Spleen (tissue), 7 donors: ENCODE measurements at regions not wholly inside any gene's neighbourhood (a gene's known extent, or its start where the extent isn't known, plus 50 kb on each side); places are given as distances from the start of the nearest gene placed in this dataset.
"Not testable (repeated sequence)": the region's sequence is repeated elsewhere in the genome, so short reads cannot be mapped to it uniquely, and the experiment has no call there.

Experiments used
- CTCF ChIP-seq, 11 experiments: fragments of 200-600 bp in 7 of 11; fragments of 450-650 bp in 4 of 11; sonication (generic) in 4 of 11; IDR thresholded peaks in 8 of 11; conservative IDR thresholded peaks in 3 of 11; 1 replicate in 7 of 11; 2 replicates in 4 of 11; pipeline versions ENCODE4 v1.4.0 to v1.8.0; 2016 to 2021; ENCODE audit warnings: antibody characterized with exemption in 11 of 11, inconsistent platforms in 4 of 11, mild to moderate bottlenecking in 1 of 11
- POLR2A ChIP-seq, 3 donors: fragments of 450-650 bp; IDR thresholded peaks; one replicate each; pipeline ENCODE4 v1.5.1; 2017; ENCODE audit warnings: antibody characterized with exemption in 3 of 3, mild to moderate bottlenecking in 1 of 3
- POLR2AphosphoS5 ChIP-seq, 3 donors: sonication (generic); formaldehyde crosslinking; IDR thresholded peaks; one replicate each; pipeline ENCODE4 v1.5.1; 2017; ENCODE audit warnings: antibody characterized with exemption in 3 of 3
- donor health status: DM: no; HTN: no; CAD: no; lungs with moderate emphysema.
- donor health status: DM: no; HTN: no; CAD: no.
- donor health status: DM: no; HTN: no; CAD: no.

GRCh38 chr15:101965860-101966259 lies 153.9 kb downstream of the OR4F15 start:
- TF ChIP-seq CTCF (IDR thresholded peaks at IDR 0.05 in 8 of 11, conservative IDR thresholded peaks at IDR 0.05 in 3 of 11); POLR2A (IDR thresholded peaks at IDR 0.05); POLR2AphosphoS5 (IDR thresholded peaks at IDR 0.05): not testable (repeated sequence)
